ENCODE measurements at regions not wholly inside any gene's neighbourhood (a gene's known extent, or its start where the extent isn't known, plus 50 kb on each side); places are given as distances from the start of the nearest gene placed in this dataset.

GRCh38 chr7:25361387-25361786 is 133.1 kb upstream of the NPVF start:
- CTCF ChIA-PET = no interaction called here
- no peaks in the 10 kb centered on the region for H3K36me3 ChIP-seq (ENCODE audit: control insufficient read depth in 2 of 2, extremely low read depth in 1 of 2, insufficient read depth in 2 of 2, low read length in 2 of 2)
- POLR2A ChIA-PET = no interaction called here
- H3K4me1 ChIP-seq (ENCODE audit: control insufficient read depth, extremely low read depth, insufficient read depth, low read length) = no peaks in the 10 kb centered on the region
- H3K9me1 ChIP-seq (replicated peaks; ENCODE audit: control insufficient read depth, extremely low read depth, insufficient read depth, low read length) = no peaks in the 10 kb centered on the region
- H3K4me2 ChIP-seq (ENCODE audit: insufficient read depth, low read length) = no peak overlapping the region
- dilution Hi-C loops (cut with MboI; ENCODE audit: extremely low pct_ligation_motif_present, low sequenced_read_pairs) (no loop called here), intact Hi-C loops (cut with micrococcal nuclease) (no loop called here)
- H2AFZ ChIP-seq (ENCODE audit: low read depth, low read length) = no peak overlapping the region
- no peak for FAIRE-seq
- no peak overlapping the region for H3K9ac ChIP-seq (replicated peaks; ENCODE audit: extremely low read depth, insufficient read depth, low read length)
- no peak overlapping the region for H3K4me3 ChIP-seq (replicated peaks in 1 of 3; ENCODE audit: insufficient read depth in 1 of 3, low read depth in 1 of 3, low read length in 3 of 3)
- H3K9me3 ChIP-seq (replicated peaks; ENCODE audit: control insufficient read depth, insufficient read depth, low read length) = no peaks in the 10 kb centered on the region
- no TSS peak for BruUV-seq (replicated peaks)
- no peaks in the 10 kb centered on the region for H4K20me1 ChIP-seq (replicated peaks; ENCODE audit: control insufficient read depth, extremely low read depth, insufficient read depth, low read length)
- no peak for DNase-seq (ENCODE audit: low read depth, low spot score)
- H3K27ac ChIP-seq (ENCODE audit: insufficient read depth, low read depth, low read length) = no peak overlapping the region
- no peaks in the 10 kb centered on the region for H3K79me2 ChIP-seq (ENCODE audit: control insufficient read depth, insufficient read depth, low read length)
- TF ChIP-seq JUN (IDR thresholded peaks at IDR 0.05; ENCODE audit: borderline replicate concordance, insufficient read depth, insufficient read length, low read depth) = no peak
- no peak for TF ChIP-seq EZH2 (IDR thresholded peaks at IDR 0.05; ENCODE audit: borderline replicate concordance, low read depth, low read length, severe bottlenecking)
- no peak for TF ChIP-seq GATA2 (IDR thresholded peaks at IDR 0.05; ENCODE audit: insufficient read depth, insufficient read length, low read depth, low read length)
- no peak for TF ChIP-seq MAX (IDR thresholded peaks at IDR 0.05; ENCODE audit: insufficient read depth, insufficient read length)
- TF ChIP-seq POLR2A (IDR thresholded peaks at IDR 0.05; ENCODE audit: low read depth, low read length) = no peak
- no peak for TF ChIP-seq FOS (IDR thresholded peaks at IDR 0.05; ENCODE audit: borderline replicate concordance, insufficient read depth, low read length)
- TF ChIP-seq CTCF (IDR thresholded peaks at IDR 0.05; ENCODE audit: extremely low read depth in 1 of 2, insufficient read depth in 1 of 2, low read depth in 1 of 2, low read length in 2 of 2) = no peak
- TF ChIP-seq POLR2AphosphoS5 (IDR thresholded peaks at IDR 0.05; ENCODE audit: insufficient read depth, low read depth, low read length) = no peak
- no peak for TF ChIP-seq MYC (IDR thresholded peaks at IDR 0.05; ENCODE audit: low read depth, low read length)
- no peaks in the 10 kb centered on the region for H3K27me3 ChIP-seq (ENCODE audit: control insufficient read depth in 2 of 2, insufficient read depth in 2 of 2, low read length in 2 of 2)
